Activated naive CD4-positive, alpha-beta T cell treated with anti-CD3 and anti-CD28 coated beads, Interleukin-2, amount 50 U/mL, for 72 hours (primary cell): ENCODE measurements at regions not wholly inside any gene's neighbourhood (a gene's known extent, or its start where the extent isn't known, plus 50 kb on each side); places are given as distances from the start of the nearest gene placed in this dataset.
A peak's percentile ranks its signal among the peaks of the same experiment; 100 is the strongest.

Experiments
- ATAC-seq, 2 donors: fragments of 150-1000 bp; cut with Tn5 transposase; 2 replicates each; pipeline ENCODE4 v1.10.0; 2021; ENCODE audit warnings: mild to moderate bottlenecking in 2 of 2, moderate library complexity in 2 of 2
- DNase-seq, 2 donors: peaks; one replicate each; pipeline ENCODE4 v3.0.0; 2021 to 2022; ENCODE audit warnings: low spot score in 2 of 2
- H3K27ac Mint-ChIP-seq, 2 donors: one replicate each; pipeline ENCODE4 v1.8.0; 2022; ENCODE audit warnings: mild to moderate bottlenecking in 2 of 2, mixed read lengths in 2 of 2
- H3K36me3 Mint-ChIP-seq, 2 donors: one replicate each; pipeline ENCODE4 v1.8.0; 2022; ENCODE audit warnings: mixed read lengths in 2 of 2
- H3K9me3 Mint-ChIP-seq, 2 donors: one replicate each; pipeline ENCODE4 v1.8.0; 2022; ENCODE audit warnings: mixed read lengths in 2 of 2

- H3K27ac Mint-ChIP-seq: no peak overlapping the region
- peaks cover 0 to 12% of the 10 kb centered on the region in 2 donors for H3K36me3 Mint-ChIP-seq
- DNase-seq: no peak
- peaks cover 4 to 5% of the 10 kb centered on the region in 2 donors for H3K9me3 Mint-ChIP-seq
- ATAC-seq: no peak
These were observed 51.0 kb upstream of the L3MBTL3 start for GRCh38 chr6:129967427-129967826.

DNA sequence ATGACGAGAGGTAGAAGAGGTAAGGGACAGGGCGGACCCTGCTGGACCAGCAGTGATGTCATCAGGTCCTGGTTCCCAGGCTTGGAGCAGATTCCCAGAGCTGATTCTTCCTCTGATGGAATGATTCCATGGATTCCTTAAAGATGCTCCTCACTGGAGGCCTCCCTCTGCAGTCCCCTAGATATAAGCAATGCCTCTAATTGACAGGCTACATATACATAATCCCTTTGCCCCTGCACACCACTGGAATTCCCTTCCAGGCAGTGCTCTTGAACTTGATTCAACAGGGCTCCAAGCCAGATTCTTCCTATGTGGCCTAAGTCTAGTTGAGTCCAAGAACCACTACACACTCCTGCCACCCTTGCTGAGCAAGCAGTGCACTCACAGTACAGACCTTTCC is 52.3 kb upstream of the L3MBTL3 start:
- no peak for ATAC-seq
- Mint-ChIP-seq H3K27ac (no peak overlapping the region), H3K36me3 (peaks cover 0 to 12% of the 10 kb centered on the region in 2 donors), H3K9me3 (peaks cover 4 to 5% of the 10 kb centered on the region in 2 donors)
- DNase-seq: no peak

DNA sequence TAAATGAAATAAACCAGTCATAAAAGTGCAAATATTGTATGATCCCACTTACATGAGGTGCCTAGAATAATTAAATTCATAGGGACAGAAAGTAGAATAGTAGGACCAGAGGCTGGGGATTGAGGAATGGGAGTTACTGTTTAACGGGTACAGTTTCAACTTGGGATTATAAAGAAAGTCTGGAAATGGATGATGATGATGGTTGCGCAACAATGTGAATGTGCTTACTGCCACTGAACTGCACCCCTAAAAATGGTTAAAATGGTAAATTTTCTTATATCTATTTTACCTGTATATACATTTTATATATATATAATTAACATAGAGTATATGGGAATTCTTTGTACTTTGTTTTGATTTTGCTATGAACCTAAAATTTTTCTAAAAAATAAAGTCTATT is 53.3 kb upstream of the L3MBTL3 start:
- H3K9me3 Mint-ChIP-seq: peaks cover 4 to 5% of the 10 kb centered on the region in 2 donors
- no peak for ATAC-seq
- no peak for DNase-seq
- peaks cover 0 to 12% of the 10 kb centered on the region in 2 donors for H3K36me3 Mint-ChIP-seq
- H3K27ac Mint-ChIP-seq: no peak overlapping the region

GRCh38 chr6:129959358-129959930 is 58.9 kb upstream of the L3MBTL3 start:
- Mint-ChIP-seq H3K27ac (no peak overlapping the region), H3K9me3 (peaks cover 1 to 4% of the 10 kb centered on the region in 2 donors), H3K36me3 (peaks cover 0 to 11% of the 10 kb centered on the region in 2 donors)
- ATAC-seq (no peak), DNase-seq (no peak)

- ATAC-seq (no peak), DNase-seq (no peak)
- Mint-ChIP-seq H3K36me3 (no peaks in the 10 kb centered on the region), H3K27ac (no peak overlapping the region), H3K9me3 (no peaks in the 10 kb centered on the region)
These were observed 60.2 kb upstream of the L3MBTL3 start for GRCh38 chr6:129957941-129958898.

DNA sequence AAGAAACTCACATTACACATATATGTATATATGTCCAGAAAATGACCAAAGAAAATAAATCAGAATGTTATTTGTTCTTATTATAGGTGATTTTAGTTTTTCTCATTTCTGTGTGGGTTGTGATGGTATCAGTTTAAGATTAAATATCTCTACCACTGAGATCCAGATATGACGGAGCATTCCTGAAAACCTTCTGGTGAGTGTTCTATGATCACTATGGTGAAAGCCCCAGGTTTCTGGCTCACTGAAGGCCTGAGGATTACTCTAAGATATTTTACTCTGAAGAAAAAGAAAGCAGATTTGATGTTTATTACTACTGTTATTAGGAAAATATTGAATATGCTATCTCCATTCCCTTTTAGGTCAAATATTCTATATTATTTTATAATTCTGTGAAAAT is 62.8 kb upstream of the L3MBTL3 start:
- DNase-seq: no peak
- Mint-ChIP-seq H3K27ac (no peak overlapping the region), H3K36me3 (no peaks in the 10 kb centered on the region), H3K9me3 (no peaks in the 10 kb centered on the region)
- ATAC-seq: no peak

DNA sequence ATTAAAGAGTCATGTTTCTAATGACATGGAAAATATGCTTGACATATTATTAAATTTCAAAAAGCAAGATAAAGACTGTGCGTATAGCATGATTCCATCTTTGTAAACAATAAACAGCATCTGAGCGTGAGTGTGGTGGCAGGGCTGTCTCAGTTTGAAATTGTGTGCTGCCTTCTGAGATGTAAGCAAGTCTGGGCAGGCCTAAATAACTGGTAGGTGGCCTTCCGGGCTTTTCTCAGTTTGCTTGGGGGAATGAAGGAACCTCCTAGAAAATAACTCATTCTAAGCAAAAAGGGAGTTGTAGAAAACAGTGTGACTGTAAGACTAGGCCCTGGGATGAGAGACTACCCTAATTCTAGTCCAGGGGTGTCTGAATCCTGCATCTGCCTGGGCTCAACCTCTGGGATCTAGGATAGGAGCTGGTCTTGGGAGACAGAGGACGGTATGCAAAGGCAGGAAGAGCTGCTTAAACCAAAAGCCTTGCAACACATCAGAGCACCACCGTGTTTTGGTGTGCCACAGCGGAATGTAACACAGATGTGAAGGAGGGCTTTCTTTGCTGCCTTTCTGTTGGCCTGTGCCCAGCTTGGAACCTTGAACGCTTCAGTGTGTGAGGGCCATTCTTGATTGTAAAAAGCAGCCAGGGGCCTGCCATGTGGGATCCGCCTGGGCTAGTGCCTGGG is 63.5 kb upstream of the L3MBTL3 start:
- no peaks in the 10 kb centered on the region for H3K36me3 Mint-ChIP-seq
- DNase-seq (no peak), ATAC-seq (no peak)
- no peak overlapping the region for H3K27ac Mint-ChIP-seq
- no peaks in the 10 kb centered on the region for H3K9me3 Mint-ChIP-seq

GRCh38 chr6:129947797-129948196 is 70.6 kb upstream of the L3MBTL3 start:
- DNase-seq (no peak), ATAC-seq (no peak)
- H3K36me3 Mint-ChIP-seq: no peaks in the 10 kb centered on the region
- H3K27ac Mint-ChIP-seq: no peak overlapping the region
- no peaks in the 10 kb centered on the region for H3K9me3 Mint-ChIP-seq

GRCh38 chr6:129946439-129947140 is 71.8 kb upstream of the L3MBTL3 start:
- no peaks in the 10 kb centered on the region for H3K9me3 Mint-ChIP-seq
- H3K27ac Mint-ChIP-seq: no peak overlapping the region
- no peak for DNase-seq
- no peaks in the 10 kb centered on the region for H3K36me3 Mint-ChIP-seq
- ATAC-seq: no peak

DNA sequence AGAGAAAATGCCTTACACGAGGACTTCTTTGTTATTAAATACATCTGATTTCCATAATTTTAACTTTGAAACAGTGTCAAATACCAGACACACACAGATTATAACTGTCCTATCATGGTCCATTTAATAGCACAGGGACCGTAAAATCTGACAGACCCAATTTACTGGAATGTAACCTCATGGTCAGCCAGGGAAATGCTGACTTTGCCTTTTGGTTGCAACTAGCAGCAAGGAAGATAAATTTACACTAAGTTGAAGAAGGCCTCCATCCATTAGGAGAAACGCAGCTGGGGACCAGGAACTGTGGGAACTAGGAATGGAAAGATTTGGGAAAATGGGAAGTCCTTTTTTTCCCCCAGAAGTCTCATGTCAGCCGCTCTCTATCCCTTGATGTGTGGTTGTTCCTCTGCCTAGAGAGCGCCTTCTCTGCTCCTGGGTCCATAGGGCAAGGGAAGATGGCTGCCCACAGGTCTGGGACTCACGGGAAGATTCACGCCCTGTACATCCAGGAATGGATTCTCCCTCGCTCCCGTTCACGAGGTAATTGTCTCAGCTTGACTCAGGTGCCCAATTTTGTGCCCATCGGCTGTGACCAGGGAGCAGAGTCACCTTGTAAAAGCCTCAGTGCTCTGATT is 74.6 kb upstream of the L3MBTL3 start:
- Mint-ChIP-seq H3K27ac (no peak overlapping the region), H3K9me3 (no peaks in the 10 kb centered on the region), H3K36me3 (no peaks in the 10 kb centered on the region)
- ATAC-seq: no peak
- DNase-seq: no peak

DNA sequence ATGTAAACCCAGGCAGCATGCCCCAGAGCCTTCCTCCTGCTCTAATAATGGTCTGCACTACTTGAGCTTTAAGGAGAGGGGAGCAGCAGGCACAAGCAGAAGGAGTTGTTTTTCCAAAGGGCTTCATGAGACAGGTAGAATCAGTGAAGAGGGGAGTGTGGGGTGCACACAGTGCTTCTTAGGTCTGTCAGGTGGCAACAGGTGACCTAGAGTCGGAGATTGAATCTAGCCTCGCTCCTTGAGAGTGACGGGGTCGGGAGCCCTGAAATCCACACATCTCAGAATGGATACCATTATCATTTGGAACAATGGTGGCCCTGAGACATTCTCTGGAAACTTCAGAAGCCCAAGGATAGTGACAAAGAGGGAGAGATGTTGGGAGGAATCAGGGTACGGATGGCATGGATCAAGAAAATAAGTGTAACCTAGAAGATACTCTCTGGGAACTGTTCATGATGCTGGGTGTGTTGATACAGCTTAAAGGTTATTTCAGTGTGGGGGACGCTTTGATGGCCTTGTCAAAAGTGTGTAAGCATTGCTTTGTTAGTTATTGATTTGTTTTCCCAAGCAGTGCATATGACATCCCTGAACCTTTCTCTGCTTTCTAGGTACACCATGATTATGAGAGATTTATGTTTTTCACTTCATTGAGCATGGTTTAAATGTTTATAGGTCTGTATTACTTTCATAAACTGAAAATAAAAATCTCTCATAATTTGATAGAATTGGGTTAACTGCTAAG is 77.8 kb upstream of the L3MBTL3 start:
- H3K36me3 Mint-ChIP-seq: no peaks in the 10 kb centered on the region
- H3K27ac Mint-ChIP-seq: no peak overlapping the region
- ATAC-seq: no peak
- DNase-seq: no peak
- no peaks in the 10 kb centered on the region for H3K9me3 Mint-ChIP-seq

DNA sequence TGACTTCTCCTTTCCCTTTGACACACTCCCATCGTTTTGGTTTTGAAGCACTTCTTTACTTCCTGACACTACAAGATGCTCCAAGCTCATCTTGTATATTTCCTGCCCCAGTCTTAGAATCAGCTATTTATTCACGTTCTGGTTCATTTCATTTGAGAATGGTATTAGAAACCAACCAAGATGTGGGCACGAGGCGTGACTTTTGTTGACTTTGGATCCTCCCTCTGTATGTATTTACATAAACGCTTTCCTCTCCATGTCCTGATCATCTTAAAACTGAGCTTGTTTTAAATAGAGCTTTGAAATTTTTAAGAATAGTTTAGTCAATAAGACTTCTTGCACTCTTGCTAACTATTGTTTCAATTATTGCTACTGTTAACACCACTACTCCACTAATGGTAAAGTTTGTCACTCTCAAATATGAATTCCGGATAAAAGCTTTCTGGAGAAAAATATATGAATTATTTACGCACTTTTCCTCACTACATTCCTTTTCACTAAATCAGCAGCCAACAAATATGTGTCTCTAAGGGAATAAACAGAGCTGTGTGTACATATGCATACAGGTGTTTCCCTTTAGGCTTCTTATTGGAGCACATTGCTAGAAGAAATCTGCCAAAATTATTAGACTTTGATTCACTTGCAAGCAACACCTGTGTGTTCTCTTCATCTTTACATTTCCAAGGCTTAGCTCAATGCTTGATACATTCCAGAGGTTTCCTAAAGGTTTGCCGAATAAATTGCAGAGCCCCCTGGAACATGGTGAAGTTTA is 77.3 kb upstream of the TMEM244 start:
- Mint-ChIP-seq H3K9me3 (no peaks in the 10 kb centered on the region), H3K27ac (no peak overlapping the region), H3K36me3 (no peaks in the 10 kb centered on the region)
- ATAC-seq (no peak), DNase-seq (no peak)

DNA sequence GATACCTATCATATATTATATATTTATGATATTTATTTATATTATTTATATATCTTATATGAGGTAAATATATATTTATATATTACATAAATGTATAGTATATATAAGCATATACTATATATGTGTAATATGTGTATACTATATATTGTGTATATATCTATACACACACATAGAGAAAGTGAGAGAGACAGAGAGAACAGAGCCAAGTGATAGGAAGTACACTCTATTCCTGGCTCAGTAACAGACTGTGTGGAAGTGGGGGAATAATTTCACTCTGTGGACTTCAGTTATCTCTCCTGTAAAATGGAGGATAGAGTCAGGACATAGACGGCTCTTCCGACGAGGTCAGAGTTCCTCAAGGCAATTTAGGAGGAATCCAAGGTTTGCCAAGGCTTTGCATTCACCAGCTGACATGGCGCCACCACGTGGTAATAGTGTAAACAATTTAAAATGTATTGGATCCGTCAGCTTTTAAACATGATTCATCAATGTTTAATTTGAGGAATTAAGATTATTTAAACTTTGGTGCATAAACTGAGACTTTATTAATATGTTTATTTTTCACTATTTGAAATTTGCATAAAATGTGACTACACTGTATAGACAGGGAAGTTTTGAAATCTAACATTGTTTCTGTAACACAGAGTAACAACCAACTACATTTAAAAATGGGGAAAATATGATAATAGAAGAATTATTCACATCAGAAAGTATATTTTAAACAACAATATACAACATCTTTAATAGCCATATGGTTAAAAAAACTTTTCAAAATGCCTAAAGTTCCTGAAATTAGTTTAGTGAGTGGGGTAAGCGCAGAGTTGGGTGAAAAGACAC is 75.4 kb upstream of the TMEM244 start:
- no peaks in the 10 kb centered on the region for H3K9me3 Mint-ChIP-seq
- DNase-seq (peak in 1 of 2 donors; percentile 49), ATAC-seq (peak; percentile 35 to 37)
- no peak overlapping the region for H3K27ac Mint-ChIP-seq
- H3K36me3 Mint-ChIP-seq: no peaks in the 10 kb centered on the region

- no peaks in the 10 kb centered on the region for H3K36me3 Mint-ChIP-seq
- ATAC-seq: no peak
- H3K27ac Mint-ChIP-seq: no peak overlapping the region
- DNase-seq: no peak
- no peaks in the 10 kb centered on the region for H3K9me3 Mint-ChIP-seq
These were observed 71.2 kb upstream of the TMEM244 start for GRCh38 chr6:129932321-129932720.
